ENCODE measurements at regions not wholly inside any gene's neighbourhood (a gene's known extent, or its start where the extent isn't known, plus 50 kb on each side); places are given as distances from the start of the nearest gene placed in this dataset.

- no peaks in the 10 kb centered on the region for H3K9me3 ChIP-seq (ENCODE audit: control insufficient read depth, low read depth, low read length)
- no peaks in the 10 kb centered on the region for H3K36me3 ChIP-seq (ENCODE audit: control insufficient read depth, low read depth, low read length)
- no peaks in the 10 kb centered on the region for H3K27me3 ChIP-seq (ENCODE audit: control insufficient read depth, insufficient read depth, low read length)
These were observed 845.2 kb downstream of the PCDH18 start for GRCh38 chr4:136687118-136687517.

DNA sequence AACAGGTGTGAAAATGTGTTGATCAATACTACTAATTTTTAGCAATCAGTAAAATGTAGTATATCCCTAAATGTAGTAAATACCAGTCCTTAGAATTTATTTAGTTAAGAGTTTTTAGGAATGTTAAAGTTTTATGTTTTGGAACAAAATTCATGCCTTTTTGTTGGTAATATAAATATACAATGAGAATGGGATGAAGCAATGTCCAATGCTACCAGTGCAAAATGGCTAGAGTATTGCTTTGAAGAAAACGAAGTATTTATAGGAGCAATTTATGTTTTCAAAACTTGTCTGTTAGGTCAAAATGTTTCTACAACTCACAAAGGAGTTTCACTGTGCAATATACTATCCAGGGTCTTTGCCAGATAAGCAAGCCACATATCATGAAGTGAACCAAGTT, 851.5 kb downstream of the PCDH18 start:
- no peak overlapping the region for H3K9ac ChIP-seq (ENCODE audit: low read length)
- H3K9me3 ChIP-seq (ENCODE audit: control insufficient read depth, low read depth, low read length) = no peaks in the 10 kb centered on the region
- no peaks in the 10 kb centered on the region for H3K27me3 ChIP-seq (ENCODE audit: control insufficient read depth, insufficient read depth, low read length)
- H3K27ac ChIP-seq (ENCODE audit: low read length) = no peak overlapping the region
- no peaks in the 10 kb centered on the region for H3K36me3 ChIP-seq (ENCODE audit: control insufficient read depth, low read depth, low read length)
- no peak overlapping the region for H3K4me3 ChIP-seq (ENCODE audit: low read length)
- H3K4me1 ChIP-seq (ENCODE audit: control insufficient read depth, low read depth, low read length) = no peaks in the 10 kb centered on the region

More at GRCh38 chr4:136687118-136687517, 845.2 kb downstream of the PCDH18 start:
- no peak overlapping the region for H3K27ac ChIP-seq (ENCODE audit: low read length)
- H3K4me1 ChIP-seq (ENCODE audit: control insufficient read depth, low read depth, low read length) = peaks cover 5% of the 10 kb centered on the region
- no peak overlapping the region for H3K4me3 ChIP-seq (ENCODE audit: low read length)
- no peak overlapping the region for H3K9ac ChIP-seq (ENCODE audit: low read length)

- Histone ChIP-seq H3K4me3 (ENCODE audit: low read length) (no peak overlapping the region), H3K4me1 (ENCODE audit: control insufficient read depth, low read depth, low read length) (no peaks in the 10 kb centered on the region), H3K27me3 (ENCODE audit: control insufficient read depth, insufficient read depth, low read length) (no peaks in the 10 kb centered on the region), H3K36me3 (ENCODE audit: control insufficient read depth, low read depth, low read length) (no peaks in the 10 kb centered on the region), H3K9me3 (ENCODE audit: control insufficient read depth, low read depth, low read length) (no peaks in the 10 kb centered on the region), H3K9ac (ENCODE audit: low read length) (no peak overlapping the region), H3K27ac (ENCODE audit: low read length) (no peak overlapping the region)
These were observed 852.0 kb downstream of the PCDH18 start for GRCh38 chr4:136680271-136680670.

GRCh38 chr4:136670265-136670664, 862.0 kb downstream of the PCDH18 start:
- Histone ChIP-seq H3K4me3 (ENCODE audit: low read length) (no peak overlapping the region), H3K9me3 (ENCODE audit: control insufficient read depth, low read depth, low read length) (no peaks in the 10 kb centered on the region), H3K4me1 (ENCODE audit: control insufficient read depth, low read depth, low read length) (no peaks in the 10 kb centered on the region), H3K27ac (ENCODE audit: low read length) (no peak overlapping the region), H3K9ac (ENCODE audit: low read length) (no peak overlapping the region), H3K36me3 (ENCODE audit: control insufficient read depth, low read depth, low read length) (no peaks in the 10 kb centered on the region), H3K27me3 (ENCODE audit: control insufficient read depth, insufficient read depth, low read length) (no peaks in the 10 kb centered on the region)

- H3K9me3 ChIP-seq (ENCODE audit: control insufficient read depth, low read depth, low read length) = peaks cover 4% of the 10 kb centered on the region
- no peaks in the 10 kb centered on the region for H3K4me1 ChIP-seq (ENCODE audit: control insufficient read depth, low read depth, low read length)
- H3K27me3 ChIP-seq (ENCODE audit: control insufficient read depth, insufficient read depth, low read length) = no peaks in the 10 kb centered on the region
- no peaks in the 10 kb centered on the region for H3K36me3 ChIP-seq (ENCODE audit: control insufficient read depth, low read depth, low read length)
- H3K27ac ChIP-seq (ENCODE audit: low read length) = no peak overlapping the region
- H3K9ac ChIP-seq (ENCODE audit: low read length) = no peak overlapping the region
- H3K4me3 ChIP-seq (ENCODE audit: low read length) = no peak overlapping the region
These were observed 867.3 kb downstream of the PCDH18 start for GRCh38 chr4:136664988-136665387.

GRCh38 chr4:136662539-136662938, 869.8 kb downstream of the PCDH18 start:
- peaks cover 4% of the 10 kb centered on the region for H3K9me3 ChIP-seq (ENCODE audit: control insufficient read depth, low read depth, low read length)
- H3K9ac ChIP-seq (ENCODE audit: low read length) = no peak overlapping the region
- no peak overlapping the region for H3K4me3 ChIP-seq (ENCODE audit: low read length)
- no peak overlapping the region for H3K27ac ChIP-seq (ENCODE audit: low read length)
- H3K4me1 ChIP-seq (ENCODE audit: control insufficient read depth, low read depth, low read length) = no peaks in the 10 kb centered on the region
- no peaks in the 10 kb centered on the region for H3K27me3 ChIP-seq (ENCODE audit: control insufficient read depth, insufficient read depth, low read length)
- H3K36me3 ChIP-seq (ENCODE audit: control insufficient read depth, low read depth, low read length) = no peaks in the 10 kb centered on the region

DNA sequence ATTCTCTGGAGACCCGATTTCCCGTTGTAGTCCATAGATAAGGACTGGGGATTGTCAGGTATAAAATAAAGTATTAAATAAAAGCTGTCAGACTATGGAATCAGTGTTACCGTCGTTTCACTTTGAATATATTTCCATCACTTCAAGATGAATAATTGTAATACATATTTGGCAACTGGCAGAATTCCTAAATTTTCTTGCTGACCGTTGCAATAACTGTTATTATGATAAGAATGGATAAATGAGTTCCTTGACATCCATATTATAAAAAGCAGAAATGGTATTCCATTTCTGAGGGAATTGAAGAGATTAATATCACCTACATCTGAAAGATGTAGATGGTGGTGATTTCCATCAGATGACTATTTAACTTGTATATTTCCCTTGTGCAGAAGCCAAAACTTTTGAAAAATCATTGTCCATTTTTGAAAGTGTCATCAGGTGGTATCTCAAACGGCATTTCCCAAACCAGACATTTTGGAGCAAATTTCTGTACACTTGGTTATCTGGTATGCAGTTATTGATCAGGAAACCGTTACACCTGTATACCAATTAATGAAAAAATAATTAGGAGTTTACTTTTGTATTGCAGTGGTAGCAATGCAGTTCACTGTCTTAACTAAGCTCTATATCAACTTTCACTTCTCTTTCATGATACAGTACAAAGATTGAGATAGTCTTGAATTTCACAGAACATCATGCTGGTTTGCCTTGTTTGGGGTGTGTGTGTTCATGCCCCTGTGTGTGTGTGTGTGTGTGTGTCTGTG, 878.5 kb downstream of the PCDH18 start:
- Histone ChIP-seq H3K27me3 (ENCODE audit: control insufficient read depth, insufficient read depth, low read length) (no peaks in the 10 kb centered on the region), H3K27ac (ENCODE audit: low read length) (no peak overlapping the region), H3K9me3 (ENCODE audit: control insufficient read depth, low read depth, low read length) (no peaks in the 10 kb centered on the region), H3K4me3 (ENCODE audit: low read length) (no peak overlapping the region), H3K9ac (ENCODE audit: low read length) (no peak overlapping the region), H3K4me1 (ENCODE audit: control insufficient read depth, low read depth, low read length) (no peaks in the 10 kb centered on the region), H3K36me3 (ENCODE audit: control insufficient read depth, low read depth, low read length) (no peaks in the 10 kb centered on the region)

DNA sequence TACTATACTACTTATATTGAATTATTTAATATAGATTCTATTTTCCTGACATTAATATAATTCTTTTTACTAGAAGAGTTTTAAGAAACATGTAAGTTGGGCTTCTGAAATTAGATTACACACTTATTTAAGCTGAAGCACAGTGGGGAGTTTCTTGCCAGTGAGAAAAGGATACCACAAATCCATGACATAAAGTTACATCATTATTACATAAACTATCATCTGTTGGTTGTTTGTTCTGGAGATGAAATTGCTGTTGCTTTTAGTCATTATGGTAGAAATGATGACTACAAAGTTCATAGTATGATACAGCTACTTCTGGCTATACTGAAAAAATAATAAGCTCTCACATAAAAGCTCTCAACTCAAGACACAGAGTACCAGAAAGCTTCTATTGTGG, 880.4 kb downstream of the PCDH18 start:
- Histone ChIP-seq H3K27ac (ENCODE audit: low read length) (no peak overlapping the region), H3K4me3 (ENCODE audit: low read length) (no peak overlapping the region), H3K9me3 (ENCODE audit: control insufficient read depth, low read depth, low read length) (no peaks in the 10 kb centered on the region), H3K27me3 (ENCODE audit: control insufficient read depth, insufficient read depth, low read length) (no peaks in the 10 kb centered on the region), H3K9ac (ENCODE audit: low read length) (no peak overlapping the region), H3K4me1 (ENCODE audit: control insufficient read depth, low read depth, low read length) (no peaks in the 10 kb centered on the region), H3K36me3 (ENCODE audit: control insufficient read depth, low read depth, low read length) (no peaks in the 10 kb centered on the region)

- no peak overlapping the region for H3K9ac ChIP-seq (ENCODE audit: low read length)
- H3K4me3 ChIP-seq (ENCODE audit: low read length) = no peak overlapping the region
- H3K27ac ChIP-seq (ENCODE audit: low read length) = no peak overlapping the region
- H3K36me3 ChIP-seq (ENCODE audit: control insufficient read depth, low read depth, low read length) = no peaks in the 10 kb centered on the region
- H3K4me1 ChIP-seq (ENCODE audit: control insufficient read depth, low read depth, low read length) = no peaks in the 10 kb centered on the region
- no peaks in the 10 kb centered on the region for H3K27me3 ChIP-seq (ENCODE audit: control insufficient read depth, insufficient read depth, low read length)
- no peaks in the 10 kb centered on the region for H3K9me3 ChIP-seq (ENCODE audit: control insufficient read depth, low read depth, low read length)
These were observed 881.0 kb downstream of the PCDH18 start for GRCh38 chr4:136651278-136651667.

- H3K9me3 ChIP-seq (ENCODE audit: control insufficient read depth, low read depth, low read length) = no peaks in the 10 kb centered on the region
- H3K27ac ChIP-seq (ENCODE audit: low read length) = no peak overlapping the region
- no peaks in the 10 kb centered on the region for H3K36me3 ChIP-seq (ENCODE audit: control insufficient read depth, low read depth, low read length)
- H3K4me1 ChIP-seq (ENCODE audit: control insufficient read depth, low read depth, low read length) = no peaks in the 10 kb centered on the region
- no peak overlapping the region for H3K9ac ChIP-seq (ENCODE audit: low read length)
- H3K27me3 ChIP-seq (ENCODE audit: control insufficient read depth, insufficient read depth, low read length) = no peaks in the 10 kb centered on the region
- no peak overlapping the region for H3K4me3 ChIP-seq (ENCODE audit: low read length)
These were observed 881.6 kb downstream of the PCDH18 start for GRCh38 chr4:136650541-136651277.

- Histone ChIP-seq H3K9me3 (ENCODE audit: control insufficient read depth, low read depth, low read length) (no peaks in the 10 kb centered on the region), H3K9ac (ENCODE audit: low read length) (no peak overlapping the region), H3K27me3 (ENCODE audit: control insufficient read depth, insufficient read depth, low read length) (no peaks in the 10 kb centered on the region), H3K27ac (ENCODE audit: low read length) (no peak overlapping the region), H3K4me1 (ENCODE audit: control insufficient read depth, low read depth, low read length) (no peaks in the 10 kb centered on the region), H3K4me3 (ENCODE audit: low read length) (no peak overlapping the region), H3K36me3 (ENCODE audit: control insufficient read depth, low read depth, low read length) (no peaks in the 10 kb centered on the region)
These were observed 888.0 kb downstream of the PCDH18 start for GRCh38 chr4:136644279-136644678.

- Histone ChIP-seq H3K9ac (ENCODE audit: low read length) (no peak overlapping the region), H3K36me3 (ENCODE audit: control insufficient read depth, low read depth, low read length) (no peaks in the 10 kb centered on the region), H3K27me3 (ENCODE audit: control insufficient read depth, insufficient read depth, low read length) (no peaks in the 10 kb centered on the region), H3K9me3 (ENCODE audit: control insufficient read depth, low read depth, low read length) (no peaks in the 10 kb centered on the region), H3K4me3 (ENCODE audit: low read length) (no peak overlapping the region), H3K4me1 (ENCODE audit: control insufficient read depth, low read depth, low read length) (no peaks in the 10 kb centered on the region), H3K27ac (ENCODE audit: low read length) (no peak overlapping the region)
These were observed 888.9 kb downstream of the PCDH18 start for GRCh38 chr4:136643416-136643815.
